ENCODE measurements at regions not wholly inside any gene's neighbourhood (a gene's known extent, or its start where the extent isn't known, plus 50 kb on each side); places are given as distances from the start of the nearest gene placed in this dataset.

- DNase-seq, result no peak
Observed at GRCh38 chr4:181372014-181372413, 871.2 kb upstream of the TENM3 start.

GRCh38 chr4:181376058-181376457 lies 867.1 kb upstream of the TENM3 start:
- DNase-seq, result no peak

GRCh38 chr4:181388061-181388460 lies 855.1 kb upstream of the TENM3 start:
- DNase-seq, result peak in 1 of 2 experiments; percentile 48

- DNase-seq, result no peak
Observed at GRCh38 chr4:181416966-181417365, 826.2 kb upstream of the TENM3 start.

GRCh38 chr4:181418496-181418895 lies 824.7 kb upstream of the TENM3 start:
- DNase-seq, result no peak

GRCh38 chr4:181420950-181421349 lies 822.3 kb upstream of the TENM3 start:
- DNase-seq, result no peak

- no peak for DNase-seq
Observed at GRCh38 chr4:181424362-181425016, 818.7 kb upstream of the TENM3 start.

- DNase-seq, result no peak
Observed at GRCh38 chr4:181427076-181427475, 816.1 kb upstream of the TENM3 start.

GRCh38 chr4:181431006-181431405 lies 812.2 kb upstream of the TENM3 start:
- DNase-seq, result no peak

GRCh38 chr4:181431661-181432060 lies 811.5 kb upstream of the TENM3 start:
- DNase-seq, result no peak

- DNase-seq, result no peak
Observed at GRCh38 chr4:181432335-181432734, 810.9 kb upstream of the TENM3 start.

GRCh38 chr4:181437895-181438294 lies 805.3 kb upstream of the TENM3 start:
- no peak for DNase-seq

GRCh38 chr4:181438641-181439040 lies 804.6 kb upstream of the TENM3 start:
- no peak for DNase-seq

GRCh38 chr4:181443021-181443420 lies 800.2 kb upstream of the TENM3 start:
- DNase-seq, result no peak

- DNase-seq, result no peak
Observed at GRCh38 chr4:181465826-181466225, 777.4 kb upstream of the TENM3 start.

- DNase-seq, result no peak
Observed at GRCh38 chr4:181468451-181468850, 774.8 kb upstream of the TENM3 start.

- DNase-seq, result no peak
Observed at GRCh38 chr4:181470306-181470705, 772.9 kb upstream of the TENM3 start.

GRCh38 chr4:181475359-181475758 lies 767.8 kb upstream of the TENM3 start:
- DNase-seq, result no peak

- DNase-seq, result no peak
Observed at GRCh38 chr4:181475781-181476507, 767.3 kb upstream of the TENM3 start.

- DNase-seq, result no peak
Observed at GRCh38 chr4:181476508-181476890, 766.7 kb upstream of the TENM3 start.

GRCh38 chr4:181477591-181477990 lies 765.6 kb upstream of the TENM3 start:
- no peak for DNase-seq

- DNase-seq, result no peak
Observed at GRCh38 chr4:181478656-181479055, 764.5 kb upstream of the TENM3 start.

GRCh38 chr4:181479141-181479540 lies 764.1 kb upstream of the TENM3 start:
- no peak for DNase-seq

GRCh38 chr4:181484396-181484795 lies 758.8 kb upstream of the TENM3 start:
- DNase-seq, result peak in 1 of 2 experiments; percentile 3

- DNase-seq, result no peak
Observed at GRCh38 chr4:181488926-181489325, 754.3 kb upstream of the TENM3 start.

All from NCI-H526 (cell line).